ENCODE measurements at regions not wholly inside any gene's neighbourhood (a gene's known extent, or its start where the extent isn't known, plus 50 kb on each side); places are given as distances from the start of the nearest gene placed in this dataset.
"Not testable (repeated sequence)": the region's sequence is repeated elsewhere in the genome, so short reads cannot be mapped to it uniquely, and the experiment has no call there.

DNA sequence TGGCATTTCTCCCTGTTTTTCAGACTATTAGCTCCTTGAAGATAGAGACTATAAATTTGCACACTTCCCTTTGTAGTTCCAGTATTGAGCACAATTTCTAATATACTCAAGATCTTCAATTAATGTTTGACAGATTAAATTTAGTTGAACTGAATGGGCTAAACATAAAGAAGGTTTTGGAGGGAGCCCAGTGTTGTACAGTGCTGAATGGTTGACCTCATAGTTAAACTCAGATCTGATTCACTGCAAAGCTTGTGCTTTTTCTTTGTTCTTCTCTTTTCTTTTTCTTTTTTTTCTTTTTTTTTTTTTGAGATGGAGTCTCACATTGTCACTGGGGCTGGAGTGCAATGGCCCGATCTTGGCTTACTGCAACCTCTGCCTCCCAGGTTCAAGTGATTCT, 411.7 kb upstream of the ZNF462 start:
- no peak for DNase-seq

- no peak for DNase-seq
These were observed 406.4 kb upstream of the ZNF462 start for GRCh38 chr9:106456581-106456980.

DNA sequence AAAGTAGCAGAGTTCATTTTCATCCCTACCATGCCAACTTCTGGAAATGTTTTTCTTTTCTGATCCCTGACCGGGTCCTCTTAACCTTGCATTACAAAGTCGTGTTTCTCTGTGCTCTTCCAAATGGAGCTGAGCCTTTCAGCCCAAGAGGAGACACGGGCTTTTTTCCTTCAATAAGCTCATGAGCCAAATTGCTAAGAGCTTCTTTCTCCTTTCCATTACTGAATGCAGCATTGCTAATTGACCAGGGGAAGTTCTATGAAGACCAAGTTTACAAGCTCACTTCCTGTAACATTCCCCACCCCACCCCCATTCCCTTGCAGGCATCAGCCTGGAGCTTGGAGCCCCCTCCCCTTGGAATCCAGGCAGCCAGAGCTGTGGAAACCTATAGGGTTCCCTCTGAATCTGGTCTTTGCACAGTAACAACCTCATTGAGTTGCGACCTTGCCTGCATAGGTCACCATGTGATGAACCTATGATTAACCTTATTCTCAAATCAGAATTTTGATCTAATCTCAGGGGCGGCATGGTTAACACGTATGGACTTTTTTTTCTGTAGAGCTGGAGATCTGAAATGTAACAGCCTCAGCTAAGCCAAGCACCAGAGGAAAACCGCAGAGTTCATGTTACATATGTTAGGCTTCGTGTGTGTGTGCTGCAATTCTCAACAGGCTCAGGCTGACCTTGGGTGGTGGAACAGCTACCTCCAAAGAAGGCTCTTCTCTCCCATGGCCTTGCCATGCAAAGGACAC, 395.7 kb upstream of the ZNF462 start:
- no peak for DNase-seq

GRCh38 chr9:106467865-106468164, 395.2 kb upstream of the ZNF462 start:
- DNase-seq = no peak

- DNase-seq = no peak
These were observed 394.5 kb upstream of the ZNF462 start for GRCh38 chr9:106468431-106468830.

DNA sequence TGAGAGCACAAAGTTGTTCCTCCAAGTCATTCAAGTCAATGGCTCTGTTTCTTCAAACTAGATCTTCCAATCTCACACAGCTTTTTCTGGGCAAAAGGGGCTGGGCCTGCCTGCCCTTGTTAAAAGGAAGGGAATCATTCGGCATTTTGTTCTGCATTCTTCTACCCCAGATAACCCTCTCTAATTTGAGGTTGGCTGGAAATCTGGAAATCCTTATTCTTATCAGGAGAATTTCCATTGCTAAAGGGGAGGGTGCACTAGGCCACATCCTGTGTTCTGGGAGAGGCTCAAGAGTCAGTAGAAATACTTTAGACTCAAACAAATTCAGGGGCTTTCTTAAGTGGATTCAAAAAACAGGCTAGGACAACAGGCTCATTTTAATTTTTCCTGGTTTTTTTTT, 384.7 kb upstream of the ZNF462 start:
- no peak for DNase-seq

DNA sequence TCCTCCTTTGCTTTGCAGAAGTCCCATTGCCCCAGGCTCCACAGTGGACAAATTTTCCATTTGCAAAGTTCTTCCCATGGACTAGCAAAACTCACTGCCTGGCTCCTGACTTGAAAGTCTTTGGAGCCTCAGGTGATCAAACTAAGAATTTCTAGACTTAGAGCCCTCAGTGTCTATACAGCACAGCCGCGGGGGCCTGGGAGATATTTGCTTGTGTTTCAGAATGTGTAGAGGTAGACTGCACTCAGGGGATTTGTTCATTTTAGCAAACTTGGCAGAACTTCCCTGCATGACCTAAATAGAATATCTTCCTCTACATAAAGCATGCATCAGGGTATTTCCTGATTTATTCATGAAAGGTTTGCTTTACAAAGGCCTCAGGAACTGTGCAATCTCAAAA, 384.2 kb upstream of the ZNF462 start:
- DNase-seq = no peak

- DNase-seq = no peak
These were observed 383.3 kb upstream of the ZNF462 start for GRCh38 chr9:106479679-106480078.

DNA sequence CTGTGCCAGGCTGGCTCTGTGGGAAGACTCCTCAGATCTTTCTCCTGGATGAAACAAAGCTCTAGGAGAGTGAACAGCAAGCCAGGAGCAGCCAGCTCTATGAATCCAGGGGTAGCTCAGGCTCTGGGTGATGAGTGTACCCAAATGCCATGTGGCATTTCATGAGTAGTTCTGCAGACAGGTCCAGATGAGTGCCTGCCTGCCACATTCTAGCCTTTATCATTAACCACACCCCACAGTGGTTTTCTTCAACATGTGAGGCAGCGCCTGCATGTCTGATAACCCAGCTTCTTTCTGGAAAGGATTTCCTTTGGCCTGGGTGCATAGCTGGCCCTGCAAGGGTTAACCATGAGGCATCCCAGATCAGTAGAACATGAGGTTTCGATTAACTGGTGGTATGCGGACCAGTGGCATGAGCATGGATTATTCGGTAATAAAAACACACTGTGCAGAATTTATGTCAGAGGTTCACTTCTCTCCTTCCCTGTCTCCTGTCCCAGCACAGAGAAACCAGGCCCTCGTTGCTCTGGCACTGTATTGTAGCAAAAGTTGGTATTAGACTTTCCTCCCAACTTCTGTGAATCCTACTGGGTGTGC, 381.9 kb upstream of the ZNF462 start:
- DNase-seq = no peak

DNA sequence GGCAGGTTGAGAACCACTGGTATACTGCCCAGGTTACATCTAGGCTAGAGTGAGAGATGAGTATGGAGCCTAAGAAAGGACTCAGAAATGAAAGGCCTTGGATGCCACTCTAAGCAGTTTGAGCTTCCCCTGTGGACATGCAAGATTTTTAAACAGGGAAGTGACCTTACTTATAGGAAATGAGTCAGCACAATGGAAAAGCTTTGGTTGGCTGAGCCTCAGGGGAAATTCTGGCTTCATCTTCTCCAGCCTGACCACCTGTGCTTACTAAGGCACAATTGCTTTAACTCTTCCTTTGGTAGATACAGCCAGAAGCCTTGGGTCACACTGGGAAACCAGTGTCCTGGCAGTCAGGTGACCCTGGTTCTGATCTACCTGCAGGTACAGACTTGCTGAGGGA, 380.2 kb upstream of the ZNF462 start:
- no peak for DNase-seq

DNA sequence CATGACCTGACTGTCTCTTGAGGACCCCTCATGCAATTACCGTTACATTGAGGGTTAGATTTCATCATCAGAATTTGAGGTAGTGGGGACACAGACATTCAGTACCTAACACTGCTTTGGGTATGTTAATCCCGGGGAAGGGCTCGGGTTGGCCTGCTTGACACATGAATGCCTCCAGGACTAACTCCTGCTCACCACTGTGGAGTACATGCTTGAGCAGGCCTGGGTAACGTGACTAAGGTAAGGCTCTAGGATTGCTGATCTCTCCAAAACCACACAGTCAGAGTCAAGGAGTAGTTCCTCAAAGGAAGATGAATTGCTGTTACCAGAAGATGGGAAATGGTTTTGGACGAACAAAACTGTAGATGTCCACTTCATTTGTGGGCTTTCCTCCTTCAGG, 376.3 kb upstream of the ZNF462 start:
- DNase-seq = no peak

DNA sequence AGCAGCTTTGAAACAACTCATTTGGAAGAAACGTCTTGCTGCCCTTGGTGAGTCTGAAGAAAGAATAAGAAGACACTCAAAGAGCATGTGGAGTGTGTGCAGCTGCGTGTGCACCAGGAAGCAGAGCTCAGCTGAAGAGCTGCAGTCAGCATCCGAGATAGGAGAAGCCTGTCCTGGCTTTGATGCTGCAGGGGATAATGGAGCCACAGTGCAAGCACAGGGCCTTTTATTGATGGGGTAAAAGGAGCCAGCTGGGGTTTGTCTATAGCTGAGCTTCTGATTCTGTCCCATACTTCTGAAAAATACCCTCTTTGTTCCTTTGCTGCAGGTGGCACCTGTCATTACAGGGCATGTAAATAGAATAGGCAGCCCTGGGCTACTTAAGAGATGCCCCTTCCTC, 375.7 kb upstream of the ZNF462 start:
- DNase-seq = no peak

- not testable (repeated sequence) for DNase-seq
These were observed 370.8 kb upstream of the ZNF462 start for GRCh38 chr9:106492126-106492525.

DNA sequence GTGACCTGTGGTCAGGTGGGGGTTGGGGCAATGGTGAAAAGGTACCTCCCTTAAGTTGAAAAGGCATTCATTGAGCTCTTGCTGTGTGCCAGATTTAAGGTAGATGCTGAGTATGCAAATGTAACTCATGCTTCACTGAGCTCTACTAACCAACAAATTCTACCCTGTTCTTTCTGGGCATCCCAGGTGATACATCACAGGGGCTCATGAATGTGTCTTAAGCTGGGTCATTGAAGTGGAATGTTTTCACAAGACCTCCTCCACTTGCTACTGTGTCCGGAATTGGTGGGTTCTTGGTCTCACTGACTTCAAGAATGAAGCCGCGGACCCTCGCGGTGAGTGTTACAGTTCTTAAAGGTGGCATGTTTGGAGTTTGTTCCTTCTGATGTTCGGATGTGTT, 362.8 kb upstream of the ZNF462 start:
- DNase-seq = no peak

DNA sequence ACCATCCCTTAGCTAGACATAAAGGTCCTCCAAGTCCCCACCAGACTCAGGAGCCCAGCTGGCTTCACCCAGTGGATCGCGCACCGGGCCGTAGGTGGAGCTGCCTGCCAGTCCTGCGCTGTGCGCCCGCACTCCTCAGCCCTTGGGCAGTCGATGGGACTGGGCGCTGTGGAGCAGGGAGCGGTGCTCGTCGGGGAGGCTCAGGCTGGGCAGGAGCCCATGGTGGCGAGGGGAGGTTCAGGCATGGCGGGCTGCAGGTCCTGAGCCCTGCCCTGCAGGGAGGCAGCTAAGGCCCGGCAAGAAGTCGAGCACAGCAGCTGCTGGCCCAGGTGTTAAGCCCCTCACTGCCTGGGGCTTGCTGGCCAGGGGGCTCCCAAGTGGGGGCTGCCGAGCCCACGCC, 361.8 kb upstream of the ZNF462 start:
- not testable (repeated sequence) for DNase-seq

DNA sequence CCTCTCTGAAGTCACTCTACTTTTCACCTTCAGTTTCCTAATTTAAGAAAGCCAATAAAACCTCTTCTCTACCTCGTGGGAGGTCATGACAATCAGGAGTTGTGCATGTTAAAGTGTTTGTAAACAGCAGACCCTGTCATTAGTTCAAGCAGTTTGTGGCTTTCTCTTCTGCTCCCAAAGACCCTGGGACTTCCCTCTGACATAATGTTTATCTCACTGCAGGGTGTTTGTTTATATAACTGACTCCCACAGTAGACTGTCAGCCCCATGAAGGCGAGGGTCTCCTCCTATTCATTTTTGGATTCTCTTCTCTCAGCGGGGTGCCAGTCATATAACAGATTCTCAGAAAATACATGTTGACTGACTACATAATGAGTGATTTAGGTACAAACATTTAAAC, 360.0 kb upstream of the ZNF462 start:
- DNase-seq = no peak

DNA sequence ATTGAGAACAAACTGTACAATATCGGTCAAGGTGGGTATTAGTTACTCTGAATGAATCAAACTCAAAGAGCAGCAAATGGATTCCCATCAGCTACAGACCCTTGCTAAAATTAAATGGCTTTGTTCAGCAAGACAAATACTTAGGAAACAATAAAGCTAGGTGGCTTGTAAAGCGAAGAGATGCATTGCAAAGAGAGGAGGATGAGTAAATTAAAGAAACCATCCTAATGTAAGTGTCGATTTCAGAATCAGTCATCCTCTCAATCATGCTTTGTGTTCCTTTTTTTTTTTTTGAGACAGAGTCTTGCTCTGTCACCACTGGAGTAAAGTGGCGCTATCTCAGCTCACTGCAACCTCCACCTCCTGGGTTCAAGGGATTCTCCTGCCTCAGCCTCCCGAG, 359.2 kb upstream of the ZNF462 start:
- DNase-seq = no peak

DNA sequence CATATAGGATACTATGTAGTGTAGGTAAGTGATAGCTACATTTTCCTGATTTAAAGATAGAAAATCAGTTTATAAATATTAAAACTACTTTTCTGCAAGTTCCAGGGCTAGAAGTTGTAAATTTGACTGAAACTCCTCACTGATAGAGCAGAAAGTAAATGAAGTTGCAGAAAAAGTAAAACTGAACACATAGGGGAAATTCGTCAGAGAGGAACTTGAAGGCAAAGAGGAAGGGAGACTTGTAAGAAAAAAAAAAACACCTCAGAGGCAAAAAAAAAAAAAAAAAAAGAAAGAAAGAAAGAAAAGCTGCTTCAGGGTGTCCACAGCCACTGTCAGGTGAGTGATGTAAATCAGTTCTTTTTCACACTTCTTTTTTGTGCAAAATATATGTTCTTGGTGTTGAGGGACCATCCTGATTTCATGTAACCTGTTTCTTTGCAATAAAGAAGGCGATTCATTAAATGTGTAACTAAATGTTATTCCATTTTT, 336.2 kb upstream of the ZNF462 start:
- no peak for DNase-seq

DNA sequence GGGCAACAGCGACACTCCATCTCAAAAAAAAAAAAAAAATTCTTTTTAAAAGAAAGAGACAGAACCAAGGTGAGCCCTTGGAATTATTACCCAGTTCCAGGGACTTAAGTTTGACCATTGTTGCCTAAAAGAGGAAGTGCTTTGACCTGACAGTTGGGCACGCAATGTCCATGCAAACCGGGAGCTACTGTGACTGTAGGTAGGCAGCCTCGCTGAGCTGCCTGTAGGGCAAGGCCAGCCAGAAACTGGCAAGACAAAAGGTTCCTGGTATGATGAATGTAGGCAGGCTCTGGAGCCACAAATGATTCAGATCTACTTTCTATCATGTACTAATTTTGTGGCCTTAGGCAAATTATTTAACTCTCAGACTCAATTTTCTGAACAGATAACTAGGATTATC, 334.8 kb upstream of the ZNF462 start:
- DNase-seq = no peak

DNA sequence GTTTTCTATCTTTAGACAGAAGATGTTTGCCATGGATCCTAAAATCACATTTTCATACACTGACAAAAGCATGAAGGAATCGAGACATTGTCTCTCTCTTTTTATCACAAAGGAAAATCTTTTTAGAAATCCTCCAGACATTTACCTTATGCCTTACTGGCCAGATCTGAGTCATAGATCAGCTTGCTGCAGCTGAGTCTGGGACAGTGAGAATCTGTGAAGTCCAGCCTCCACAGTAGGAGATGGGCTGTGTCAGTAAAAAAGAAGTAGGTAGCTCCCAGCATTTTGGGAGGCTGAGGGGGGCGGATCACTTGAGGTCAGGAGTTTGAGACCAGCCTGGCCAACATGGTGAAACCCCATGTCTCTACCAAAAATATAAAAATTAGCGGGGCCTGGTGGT, 333.4 kb upstream of the ZNF462 start:
- no peak for DNase-seq

- no peak for DNase-seq
These were observed 331.5 kb upstream of the ZNF462 start for GRCh38 chr9:106531491-106531890.

GRCh38 chr9:106532306-106533015, 330.5 kb upstream of the ZNF462 start:
- DNase-seq = no peak

DNA sequence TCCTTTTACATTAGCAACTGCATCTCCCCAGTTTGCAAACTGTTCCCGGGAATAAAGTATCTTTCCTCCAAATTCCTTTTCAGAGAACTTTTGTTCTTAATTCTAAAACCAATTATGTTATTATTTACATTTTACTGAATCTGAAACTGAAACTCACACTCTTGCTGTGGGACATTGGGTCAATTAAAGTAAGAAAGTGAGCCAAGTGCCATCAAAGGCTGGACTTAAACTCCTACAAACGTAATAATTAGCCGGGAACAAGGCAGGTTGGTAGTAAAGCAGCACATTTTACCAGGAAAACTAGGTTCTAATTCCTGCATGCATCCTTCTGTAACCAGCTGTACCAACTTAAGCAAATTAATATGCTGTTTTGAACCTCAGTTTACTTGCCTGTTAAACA, 328.2 kb upstream of the ZNF462 start:
- no peak for DNase-seq

DNA sequence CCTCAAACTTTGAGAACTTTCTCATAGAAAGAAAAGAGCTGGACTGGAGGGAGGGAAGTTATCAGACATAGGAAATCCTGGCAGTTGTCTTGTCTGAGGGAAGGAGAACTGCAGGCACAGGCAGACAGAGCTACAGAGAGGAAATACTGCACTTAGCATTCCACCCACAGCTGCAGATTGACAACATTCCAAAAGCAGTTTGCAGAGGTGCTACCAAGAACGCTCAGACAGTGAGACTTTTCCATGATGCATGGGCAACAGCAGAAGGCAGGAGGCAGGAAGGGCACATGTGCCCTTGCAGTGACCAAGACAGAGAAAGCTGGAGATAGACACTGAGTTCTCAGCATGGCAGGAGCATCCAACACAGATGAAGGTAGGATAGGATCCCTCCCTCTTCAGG, 327.5 kb upstream of the ZNF462 start:
- DNase-seq = no peak

All from effector CD8-positive, alpha-beta T cell (primary cell).